Tibial artery (tissue), 4 donors: ENCODE measurements at regions not wholly inside any gene's neighbourhood (a gene's known extent, or its start where the extent isn't known, plus 50 kb on each side); places are given as distances from the start of the nearest gene placed in this dataset.

Source experiments
- DNase-seq, 2 donors: peaks; one replicate each; pipeline ENCODE4 v3.0.0-alpha.2; 2019
- H3K27ac ChIP-seq, 2 donors: fragments of 200-600 bp; sonication (generic) in 1 of 2; 1 replicate in 1 of 2; 2 replicates in 1 of 2; pipeline ENCODE4 v1.5.1; 2018 to 2019; ENCODE audit warnings: mild to moderate bottlenecking in 1 of 2
- H3K27me3 ChIP-seq, 2 donors: fragments of 200-600 bp; sonication (generic) in 1 of 2; one replicate each; pipeline versions ENCODE4 v1.5.1 to v1.6.0; 2016 to 2019
- H3K36me3 ChIP-seq, 3 donors: fragments of 200-600 bp; sonication (generic) in 2 of 3; one replicate each; pipeline ENCODE4 v1.5.1; 2016 to 2019; ENCODE audit warnings: mild to moderate bottlenecking in 2 of 3
- H3K4me1 ChIP-seq, 4 donors: fragments of 200-600 bp; sonication (generic) in 2 of 4; 1 replicate in 3 of 4; 2 replicates in 1 of 4; pipeline ENCODE4 v1.5.1; 2016 to 2019
- H3K4me3 ChIP-seq, 2 donors: fragments of 200-600 bp; sonication (generic) in 1 of 2; 1 replicate in 1 of 2; 2 replicates in 1 of 2; pipeline ENCODE4 v1.5.1; 2018 to 2019; ENCODE audit warnings: mild to moderate bottlenecking in 2 of 2
- H3K9me3 ChIP-seq, 3 donors: fragments of 200-600 bp; sonication (generic) in 1 of 3; one replicate each; pipeline ENCODE4 v1.5.1; 2016 to 2019
- CTCF ChIP-seq, 2 experiments: fragments of 200-600 bp in 1 of 2; fragments of 450-650 bp in 1 of 2; IDR thresholded peaks; one replicate each; pipeline ENCODE4 v1.5.1; 2017 to 2019; ENCODE audit warnings: antibody characterized with exemption in 2 of 2, mild to moderate bottlenecking in 1 of 2, moderate library complexity in 1 of 2
- intact Hi-C: fragments of 100-400 bp; cut with DNase I; formaldehyde crosslinking; loops from one replicate; pipeline ENCODE4 v1.15.0; 2023; ENCODE audit warnings: low total_unique reads

DNA sequence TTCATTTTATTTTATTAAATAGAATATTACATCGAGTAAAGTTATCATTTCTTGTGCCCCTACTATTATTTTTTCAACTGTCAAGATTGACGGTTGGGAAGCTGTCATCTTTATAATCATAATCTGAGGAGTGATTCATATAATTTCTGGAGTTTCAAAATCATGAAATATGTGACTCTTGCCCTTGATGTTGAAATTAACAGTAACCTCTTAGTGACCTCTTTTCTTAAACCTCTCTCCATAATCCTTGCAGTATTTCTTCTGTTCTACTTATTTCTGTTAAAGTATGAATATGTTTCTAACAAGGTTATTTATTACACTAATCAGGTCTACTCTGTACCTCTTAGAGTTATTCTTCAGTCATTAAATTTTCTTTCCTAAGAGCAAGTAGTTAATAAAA, 663.8 kb downstream of the LIG4 start:
- Histone ChIP-seq H3K36me3 (no peaks in the 10 kb centered on the region), H3K27ac (no peak overlapping the region), H3K9me3 (no peaks in the 10 kb centered on the region), H3K4me3 (no peak overlapping the region), H3K4me1 (no peaks in the 10 kb centered on the region), H3K27me3 (no peaks in the 10 kb centered on the region)
- no peak for DNase-seq
- no peak for TF ChIP-seq CTCF (IDR thresholded peaks at IDR 0.05)
- intact Hi-C loops: no loop called here

DNA sequence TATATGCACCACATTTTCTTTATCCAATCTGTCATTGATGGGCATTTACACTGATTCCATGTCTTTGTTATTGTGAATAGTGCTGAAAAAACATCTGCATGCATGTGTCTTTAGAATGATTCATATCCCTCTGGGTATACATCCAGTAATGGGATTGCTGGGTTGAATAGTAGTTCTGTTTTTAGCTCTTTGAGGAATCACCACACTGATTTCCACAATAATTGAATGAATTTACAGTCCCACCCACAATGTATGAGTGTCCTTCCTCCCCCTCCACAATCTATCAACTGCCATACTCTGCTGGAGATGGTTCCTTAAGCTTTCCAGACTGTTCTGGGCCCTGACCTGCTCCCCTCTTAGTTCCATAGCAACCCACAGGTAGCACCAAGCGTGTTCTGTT, 667.0 kb downstream of the LIG4 start:
- Histone ChIP-seq H3K27me3 (no peaks in the 10 kb centered on the region), H3K4me1 (no peaks in the 10 kb centered on the region), H3K27ac (no peak overlapping the region), H3K36me3 (no peaks in the 10 kb centered on the region), H3K4me3 (no peak overlapping the region), H3K9me3 (no peaks in the 10 kb centered on the region)
- DNase-seq: no peak
- TF ChIP-seq CTCF (IDR thresholded peaks at IDR 0.05): no peak
- intact Hi-C loops: no loop called here

DNA sequence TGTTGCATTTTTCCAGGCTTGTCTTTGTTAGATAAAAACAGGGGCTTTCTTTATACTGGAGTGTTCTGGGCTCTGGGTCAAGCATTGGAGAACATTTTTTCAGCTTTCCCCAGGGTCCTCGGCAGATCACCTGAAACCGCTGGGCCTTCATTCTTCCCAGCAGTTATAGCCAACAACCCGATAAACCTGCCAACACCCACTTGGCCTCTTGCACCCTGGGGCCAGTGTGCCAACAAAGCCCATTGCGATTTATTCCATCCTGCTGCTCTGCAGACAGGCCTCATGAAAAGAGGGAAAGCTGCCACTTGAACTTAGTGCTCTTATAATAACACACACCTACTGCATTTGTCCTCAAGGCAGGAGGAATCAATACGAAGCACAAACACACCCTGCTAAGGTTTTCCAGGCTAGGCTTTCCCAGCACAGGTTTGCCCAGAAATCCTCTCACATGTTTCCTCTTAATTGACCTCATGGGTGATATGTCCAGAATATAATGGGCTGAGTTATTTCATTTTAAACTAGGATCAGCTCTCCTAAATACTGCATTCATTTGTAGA, 669.3 kb downstream of the LIG4 start:
- no peak for DNase-seq
- intact Hi-C loops: no loop called here
- H3K27ac ChIP-seq: no peak overlapping the region

DNA sequence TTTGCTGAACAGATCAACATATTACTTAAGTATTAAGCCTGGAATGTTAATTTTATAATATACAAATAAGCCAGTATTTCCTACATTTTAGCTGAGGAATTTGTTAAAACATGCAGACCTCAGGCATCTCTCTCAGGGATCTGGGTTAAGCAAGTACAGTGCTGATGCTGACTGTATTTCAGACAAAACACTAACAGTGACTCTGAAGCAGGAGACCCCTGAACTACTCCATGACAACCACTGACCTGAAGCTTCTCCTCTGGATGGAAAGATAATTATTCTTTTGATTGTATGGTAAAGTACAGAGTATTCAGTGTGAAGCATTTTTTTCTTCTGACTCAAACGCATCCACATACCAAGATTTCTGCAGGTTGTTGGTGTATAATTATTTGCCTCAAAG, 680.8 kb downstream of the LIG4 start:
- no peak for DNase-seq
- Histone ChIP-seq H3K27me3 (no peaks in the 10 kb centered on the region), H3K4me1 (no peaks in the 10 kb centered on the region), H3K27ac (no peak overlapping the region), H3K4me3 (no peak overlapping the region), H3K36me3 (no peaks in the 10 kb centered on the region), H3K9me3 (no peaks in the 10 kb centered on the region)
- intact Hi-C loops: no loop called here
- TF ChIP-seq CTCF (IDR thresholded peaks at IDR 0.05): no peak

More for the DNA sequence above, 669.3 kb downstream of the LIG4 start:
- Histone ChIP-seq H3K4me1 (no peaks in the 10 kb centered on the region), H3K4me3 (no peak overlapping the region), H3K36me3 (no peaks in the 10 kb centered on the region), H3K27me3 (no peaks in the 10 kb centered on the region), H3K9me3 (no peaks in the 10 kb centered on the region)
- no peak for TF ChIP-seq CTCF (IDR thresholded peaks at IDR 0.05)

GRCh38 chr13:107531816-107532215, 683.5 kb downstream of the LIG4 start:
- Histone ChIP-seq H3K4me3 (no peak overlapping the region), H3K4me1 (no peaks in the 10 kb centered on the region), H3K9me3 (no peaks in the 10 kb centered on the region), H3K27me3 (no peaks in the 10 kb centered on the region), H3K36me3 (no peaks in the 10 kb centered on the region), H3K27ac (no peak overlapping the region)
- DNase-seq: no peak
- intact Hi-C loops: no loop called here
- no peak for TF ChIP-seq CTCF (IDR thresholded peaks at IDR 0.05)

GRCh38 chr13:107531180-107531579, 684.2 kb downstream of the LIG4 start:
- DNase-seq: no peak
- Histone ChIP-seq H3K27me3 (no peaks in the 10 kb centered on the region), H3K4me1 (no peaks in the 10 kb centered on the region), H3K4me3 (no peak overlapping the region), H3K36me3 (no peaks in the 10 kb centered on the region), H3K9me3 (no peaks in the 10 kb centered on the region), H3K27ac (no peak overlapping the region)
- intact Hi-C loops: no loop called here
- TF ChIP-seq CTCF (IDR thresholded peaks at IDR 0.05): no peak
